Cardiac fibroblast (primary cell): ENCODE measurements at regions not wholly inside any gene's neighbourhood (a gene's known extent, or its start where the extent isn't known, plus 50 kb on each side); places are given as distances from the start of the nearest gene placed in this dataset.
A peak's percentile ranks its signal among the peaks of the same experiment; 100 is the strongest.

Source experiments
- DNase-seq, 2 donors: peaks; one replicate each; pipeline versions ENCODE4 v3.0.0 to v3.0.0-alpha.2; 2010; ENCODE audit warnings: low read depth in 2 of 2
- H3K4me3 ChIP-seq, 2 donors: replicated peaks in 1 of 2; 1 replicate in 1 of 2; 2 replicates in 1 of 2; pipeline ENCODE4 v1.5.1; 2011; ENCODE audit warnings: low read depth in 2 of 2, low read length in 2 of 2, mild to moderate bottlenecking in 2 of 2, moderate library complexity in 1 of 2
- CTCF ChIP-seq: IDR thresholded peaks from one replicate; pipeline ENCODE4 v1.5.1; 2011; ENCODE audit warnings: low read depth, mild to moderate bottlenecking, low read length, inconsistent platforms

DNA sequence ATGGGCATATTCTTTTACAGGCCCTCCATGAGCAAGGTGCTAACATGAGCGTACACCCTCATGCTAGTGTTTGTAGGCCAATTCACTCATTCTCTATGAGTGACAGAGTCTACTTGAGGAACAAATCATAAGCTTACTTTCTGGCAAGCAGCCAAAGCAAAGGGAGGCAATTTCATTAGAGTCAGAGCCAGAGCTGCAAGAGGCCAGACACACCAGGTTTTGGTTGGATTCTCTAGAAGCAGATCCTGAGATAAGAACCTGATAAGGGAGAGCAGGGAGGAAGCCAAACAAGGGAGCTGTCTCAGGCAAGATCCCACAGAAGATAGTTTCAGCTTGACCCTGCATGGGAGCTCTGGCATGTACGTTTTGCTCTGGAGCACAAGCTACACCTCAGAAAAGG, 214.1 kb upstream of the CTNNB1 start:
- DNase-seq: no peak
- H3K4me3 ChIP-seq: no peak overlapping the region
- no peak for TF ChIP-seq CTCF

DNA sequence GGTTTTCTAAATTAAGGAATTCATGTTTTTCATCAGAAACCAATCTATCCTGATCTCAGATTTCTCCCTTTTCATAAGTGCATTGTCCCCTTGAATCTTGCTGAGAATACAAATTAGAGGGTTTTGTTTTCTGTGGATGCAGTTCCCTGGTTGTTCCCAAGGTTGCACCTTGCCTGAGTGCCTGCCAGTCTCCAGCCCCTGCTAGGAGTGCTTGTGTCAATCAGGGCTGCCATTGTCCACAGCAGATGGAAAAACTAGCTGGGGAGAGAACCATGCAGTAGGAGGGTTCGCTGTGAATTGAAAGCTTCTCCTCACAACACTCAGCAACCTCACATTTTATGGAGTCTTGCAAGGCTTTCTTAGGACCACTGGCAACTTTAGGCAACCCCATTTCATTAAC, 210.8 kb upstream of the CTNNB1 start:
- no peak for DNase-seq
- H3K4me3 ChIP-seq: no peak overlapping the region
- TF ChIP-seq CTCF: no peak

GRCh38 chr3:40989141-40990061, 209.9 kb upstream of the CTNNB1 start:
- TF ChIP-seq CTCF: no peak
- no peak overlapping the region for H3K4me3 ChIP-seq
- peak; percentile 13 to 41 for DNase-seq

GRCh38 chr3:40990062-40990456, 209.2 kb upstream of the CTNNB1 start:
- peak in 1 of 2 donors; percentile 19 for DNase-seq
- TF ChIP-seq CTCF: no peak
- H3K4me3 ChIP-seq: no peak overlapping the region

DNA sequence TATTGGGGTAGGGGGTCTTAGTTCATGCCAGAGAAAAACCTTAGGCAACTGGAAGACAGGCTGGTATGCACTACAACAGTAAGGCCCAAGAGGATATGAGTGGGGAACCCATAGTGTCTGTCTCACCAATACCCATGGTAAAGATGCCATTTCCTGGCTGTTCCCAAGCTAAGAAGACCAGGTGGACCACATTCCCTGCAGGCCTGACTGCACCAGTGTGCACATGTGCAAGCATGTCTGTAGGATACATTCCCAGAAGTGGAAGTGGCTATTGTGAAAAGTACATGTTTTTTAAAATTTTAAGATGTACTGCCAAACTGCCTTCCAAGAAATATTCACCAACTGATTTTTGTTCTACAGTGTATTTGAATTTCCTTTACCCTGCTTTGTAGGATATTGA, 207.3 kb upstream of the CTNNB1 start:
- no peak overlapping the region for H3K4me3 ChIP-seq
- TF ChIP-seq CTCF: no peak
- DNase-seq: no peak

GRCh38 chr3:40994611-40995010, 204.7 kb upstream of the CTNNB1 start:
- H3K4me3 ChIP-seq: no peak overlapping the region
- peak in 1 of 2 donors; percentile 38 for DNase-seq
- no peak for TF ChIP-seq CTCF

GRCh38 chr3:40995271-40995670, 204.0 kb upstream of the CTNNB1 start:
- no peak overlapping the region for H3K4me3 ChIP-seq
- no peak for DNase-seq
- no peak for TF ChIP-seq CTCF
